ENCODE measurements at regions not wholly inside any gene's neighbourhood (a gene's known extent, or its start where the extent isn't known, plus 50 kb on each side); places are given as distances from the start of the nearest gene placed in this dataset.

DNA sequence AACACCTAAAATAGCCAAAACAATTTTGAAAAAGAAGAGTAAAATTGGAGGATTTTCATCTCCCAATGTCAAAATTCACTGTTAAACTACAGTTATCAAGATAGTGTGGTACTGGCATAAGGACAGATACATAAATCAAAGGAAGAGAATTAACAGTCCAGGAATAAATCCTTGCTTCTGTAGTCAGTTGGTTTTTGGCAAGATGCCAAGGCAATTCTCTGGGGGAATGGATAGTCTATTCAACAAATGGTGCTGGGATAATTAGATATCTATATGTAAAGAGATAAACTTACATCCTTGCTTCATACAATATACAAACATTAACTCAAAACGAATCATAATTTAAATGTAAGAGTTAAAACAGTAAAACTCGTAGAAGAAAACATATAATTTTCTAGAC, 57.9 kb upstream of the SELENOK start:
- DNase-seq (ENCODE audit: low read depth, low spot score) (no peak), ATAC-seq (no peak)
- POLR2A ChIA-PET = no interaction called here
- H3K4me3 ChIP-seq (ENCODE audit: low read depth in 2 of 2, low read length in 2 of 2) = no peak overlapping the region
- no peaks in the 10 kb centered on the region for H3K36me3 ChIP-seq (ENCODE audit: control insufficient read depth, insufficient read depth, low read length)
- no TSS peak for BruUV-seq (replicated peaks)
- H3K27me3 ChIP-seq (ENCODE audit: control insufficient read depth, insufficient read depth, low read length) = no peaks in the 10 kb centered on the region
- CTCF ChIA-PET = no interaction called here
- in situ Hi-C loops (cut with HindIII; ENCODE audit: low pct_unique_long_range_greater_than_20kb, low sequenced_read_pairs) = no loop called here
- intact Hi-C loops (cut with micrococcal nuclease; ENCODE audit: unreplicated experiment) = no loop called here
- no peak overlapping the region for H3K27ac ChIP-seq (ENCODE audit: low read length)
- no peaks in the 10 kb centered on the region for H3K4me1 ChIP-seq (ENCODE audit: control insufficient read depth, insufficient read depth, low read length)
- H3K9me3 ChIP-seq (ENCODE audit: control insufficient read depth, insufficient read depth, low read depth, low read length) = no peaks in the 10 kb centered on the region
- TF ChIP-seq, protein P1, sequence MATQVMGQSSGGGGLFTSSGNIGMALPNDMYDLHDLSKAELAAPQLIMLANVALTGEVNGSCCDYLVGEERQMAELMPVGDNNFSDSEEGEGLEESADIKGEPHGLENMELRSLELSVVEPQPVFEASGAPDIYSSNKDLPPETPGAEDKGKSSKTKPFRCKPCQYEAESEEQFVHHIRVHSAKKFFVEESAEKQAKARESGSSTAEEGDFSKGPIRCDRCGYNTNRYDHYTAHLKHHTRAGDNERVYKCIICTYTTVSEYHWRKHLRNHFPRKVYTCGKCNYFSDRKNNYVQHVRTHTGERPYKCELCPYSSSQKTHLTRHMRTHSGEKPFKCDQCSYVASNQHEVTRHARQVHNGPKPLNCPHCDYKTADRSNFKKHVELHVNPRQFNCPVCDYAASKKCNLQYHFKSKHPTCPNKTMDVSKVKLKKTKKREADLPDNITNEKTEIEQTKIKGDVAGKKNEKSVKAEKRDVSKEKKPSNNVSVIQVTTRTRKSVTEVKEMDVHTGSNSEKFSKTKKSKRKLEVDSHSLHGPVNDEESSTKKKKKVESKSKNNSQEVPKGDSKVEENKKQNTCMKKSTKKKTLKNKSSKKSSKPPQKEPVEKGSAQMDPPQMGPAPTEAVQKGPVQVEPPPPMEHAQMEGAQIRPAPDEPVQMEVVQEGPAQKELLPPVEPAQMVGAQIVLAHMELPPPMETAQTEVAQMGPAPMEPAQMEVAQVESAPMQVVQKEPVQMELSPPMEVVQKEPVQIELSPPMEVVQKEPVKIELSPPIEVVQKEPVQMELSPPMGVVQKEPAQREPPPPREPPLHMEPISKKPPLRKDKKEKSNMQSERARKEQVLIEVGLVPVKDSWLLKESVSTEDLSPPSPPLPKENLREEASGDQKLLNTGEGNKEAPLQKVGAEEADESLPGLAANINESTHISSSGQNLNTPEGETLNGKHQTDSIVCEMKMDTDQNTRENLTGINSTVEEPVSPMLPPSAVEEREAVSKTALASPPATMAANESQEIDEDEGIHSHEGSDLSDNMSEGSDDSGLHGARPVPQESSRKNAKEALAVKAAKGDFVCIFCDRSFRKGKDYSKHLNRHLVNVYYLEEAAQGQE (IDR thresholded peaks at IDR 0.05; ENCODE audit: insufficient read depth in 1 of 2, low read depth in 2 of 2, low read length in 1 of 2) = no peak
- TF ChIP-seq, protein P2, sequence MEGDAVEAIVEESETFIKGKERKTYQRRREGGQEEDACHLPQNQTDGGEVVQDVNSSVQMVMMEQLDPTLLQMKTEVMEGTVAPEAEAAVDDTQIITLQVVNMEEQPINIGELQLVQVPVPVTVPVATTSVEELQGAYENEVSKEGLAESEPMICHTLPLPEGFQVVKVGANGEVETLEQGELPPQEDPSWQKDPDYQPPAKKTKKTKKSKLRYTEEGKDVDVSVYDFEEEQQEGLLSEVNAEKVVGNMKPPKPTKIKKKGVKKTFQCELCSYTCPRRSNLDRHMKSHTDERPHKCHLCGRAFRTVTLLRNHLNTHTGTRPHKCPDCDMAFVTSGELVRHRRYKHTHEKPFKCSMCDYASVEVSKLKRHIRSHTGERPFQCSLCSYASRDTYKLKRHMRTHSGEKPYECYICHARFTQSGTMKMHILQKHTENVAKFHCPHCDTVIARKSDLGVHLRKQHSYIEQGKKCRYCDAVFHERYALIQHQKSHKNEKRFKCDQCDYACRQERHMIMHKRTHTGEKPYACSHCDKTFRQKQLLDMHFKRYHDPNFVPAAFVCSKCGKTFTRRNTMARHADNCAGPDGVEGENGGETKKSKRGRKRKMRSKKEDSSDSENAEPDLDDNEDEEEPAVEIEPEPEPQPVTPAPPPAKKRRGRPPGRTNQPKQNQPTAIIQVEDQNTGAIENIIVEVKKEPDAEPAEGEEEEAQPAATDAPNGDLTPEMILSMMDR (IDR thresholded peaks at IDR 0.05) = no peak
- no peak for TF ChIP-seq POLR2AphosphoS5 (IDR thresholded peaks at IDR 0.05; ENCODE audit: low read depth, low read length)
- no peak for TF ChIP-seq SIN3A (IDR thresholded peaks at IDR 0.05; ENCODE audit: borderline replicate concordance, insufficient read depth, low read depth, low read length)
- no peak for TF ChIP-seq TCF7L2 (IDR thresholded peaks at IDR 0.05; ENCODE audit: low read depth, low read length)

DNA sequence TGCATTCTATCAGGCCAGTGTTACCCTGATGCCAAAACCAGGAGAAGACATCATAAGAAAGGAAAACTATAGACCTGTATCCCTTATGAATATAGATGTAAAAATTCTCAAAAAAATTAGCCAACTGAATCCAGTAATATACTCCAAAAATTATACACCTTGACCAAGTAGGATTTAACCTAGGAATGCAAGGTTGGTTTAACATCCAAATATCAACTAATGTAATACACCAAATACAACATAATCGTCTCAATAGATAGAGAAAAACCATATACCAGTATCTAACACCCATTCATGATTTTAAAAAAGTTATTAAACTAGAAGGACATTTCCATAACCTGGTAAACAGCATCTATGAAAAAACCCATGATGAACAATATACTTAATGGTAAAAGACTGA, 56.5 kb upstream of the SELENOK start:
- no TSS peak for BruUV-seq (replicated peaks)
- no peak overlapping the region for H3K4me3 ChIP-seq (ENCODE audit: low read depth in 2 of 2, low read length in 2 of 2)
- intact Hi-C loops (cut with micrococcal nuclease; ENCODE audit: unreplicated experiment) (no loop called here), in situ Hi-C loops (cut with HindIII; ENCODE audit: low pct_unique_long_range_greater_than_20kb, low sequenced_read_pairs) (no loop called here)
- no peak for ATAC-seq
- no peaks in the 10 kb centered on the region for H3K9me3 ChIP-seq (ENCODE audit: control insufficient read depth, insufficient read depth, low read depth, low read length)
- no peaks in the 10 kb centered on the region for H3K27me3 ChIP-seq (ENCODE audit: control insufficient read depth, insufficient read depth, low read length)
- DNase-seq (ENCODE audit: low read depth, low spot score) = no peak
- no peaks in the 10 kb centered on the region for H3K4me1 ChIP-seq (ENCODE audit: control insufficient read depth, insufficient read depth, low read length)
- no peak overlapping the region for H3K27ac ChIP-seq (ENCODE audit: low read length)
- ChIA-PET CTCF (no interaction called here), POLR2A (no interaction called here)
- TF ChIP-seq TCF7L2 (IDR thresholded peaks at IDR 0.05; ENCODE audit: low read depth, low read length) (no peak), POLR2AphosphoS5 (IDR thresholded peaks at IDR 0.05; ENCODE audit: low read depth, low read length) (no peak), SIN3A (IDR thresholded peaks at IDR 0.05; ENCODE audit: borderline replicate concordance, insufficient read depth, low read depth, low read length) (no peak)
- TF ChIP-seq, protein P2 (IDR thresholded peaks at IDR 0.05) = no peak
- TF ChIP-seq, protein P1 (IDR thresholded peaks at IDR 0.05; ENCODE audit: insufficient read depth in 1 of 2, low read depth in 2 of 2, low read length in 1 of 2) = no peak
- no peaks in the 10 kb centered on the region for H3K36me3 ChIP-seq (ENCODE audit: control insufficient read depth, insufficient read depth, low read length)
